PFSK-1 (cell line): ENCODE measurements at regions not wholly inside any gene's neighbourhood (a gene's known extent, or its start where the extent isn't known, plus 50 kb on each side); places are given as distances from the start of the nearest gene placed in this dataset.

Experiments used
- FOXP2 ChIP-seq: optimal IDR thresholded peaks from 2 replicates; pipeline ENCODE3; 2011; ENCODE audit warnings: borderline replicate concordance, control low read depth, inconsistent platforms; ENCODE audit not compliant: insufficient read depth; ENCODE audit errors: extremely low read length, extremely low read depth
- POLR2AphosphoS5 ChIP-seq: IDR thresholded peaks from 2 replicates; pipeline ENCODE4 v1.6.1; 2012; ENCODE audit warnings: low read depth, mild to moderate bottlenecking, control low read depth, low read length, moderate library complexity
- REST ChIP-seq, 2 experiments: IDR thresholded peaks; 2 replicates each; pipeline versions ENCODE4 v1.6.1 to v1.8.0; 2011 to 2012; ENCODE audit warnings: low read depth in 2 of 2, low read length in 2 of 2, control low read depth in 1 of 2, inconsistent platforms in 1 of 2, mild to moderate bottlenecking in 1 of 2, moderate library complexity in 1 of 2; ENCODE audit not compliant: insufficient read depth in 1 of 2
- SIN3A ChIP-seq: IDR thresholded peaks from 2 replicates; pipeline ENCODE4 v1.6.1; 2012; ENCODE audit warnings: mild to moderate bottlenecking, low read length, moderate library complexity, borderline replicate concordance; ENCODE audit not compliant: insufficient read depth
- TAF1 ChIP-seq: IDR thresholded peaks from 2 replicates; pipeline ENCODE4 v1.6.1; 2012; ENCODE audit warnings: low read length, control low read depth, borderline replicate concordance; ENCODE audit not compliant: insufficient read depth

DNA sequence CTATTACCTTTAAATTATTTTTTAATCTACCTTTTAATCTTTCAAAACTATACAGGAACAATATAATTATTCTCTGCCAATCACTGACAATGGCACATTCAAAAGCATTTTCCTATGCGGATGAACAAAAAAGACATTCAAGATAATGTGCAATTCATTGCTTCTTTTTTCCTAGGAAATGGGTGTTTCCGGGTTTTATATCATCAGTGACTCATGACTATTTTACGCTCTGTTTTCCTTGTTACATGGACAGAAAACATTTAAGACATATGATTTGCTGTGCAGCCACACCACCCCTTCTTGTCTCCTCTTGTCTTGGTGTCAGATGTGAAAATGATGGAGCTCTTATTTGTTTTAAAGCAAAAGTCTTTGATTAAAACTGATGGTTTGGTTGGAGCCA, 184.7 kb upstream of the LINC00305 start:
- TF ChIP-seq REST (IDR thresholded peaks at IDR 0.05; ENCODE audit: insufficient read depth in 1 of 2, low read depth in 2 of 2, low read length in 2 of 2) (no peak), POLR2AphosphoS5 (no peak), FOXP2 (no peak), SIN3A (no peak), TAF1 (no peak)

- TF ChIP-seq FOXP2, result no peak
- no peak for TF ChIP-seq POLR2AphosphoS5
- TF ChIP-seq REST (IDR thresholded peaks at IDR 0.05; ENCODE audit: insufficient read depth in 1 of 2, low read depth in 2 of 2, low read length in 2 of 2), result no peak
- TF ChIP-seq SIN3A, result no peak
- TF ChIP-seq TAF1, result no peak
Measured at GRCh38 chr18:64332835-64333234, 183.9 kb upstream of the LINC00305 start.

GRCh38 chr18:64331419-64331818, 182.5 kb upstream of the LINC00305 start:
- no peak for TF ChIP-seq POLR2AphosphoS5
- no peak for TF ChIP-seq FOXP2
- no peak for TF ChIP-seq REST (IDR thresholded peaks at IDR 0.05; ENCODE audit: insufficient read depth in 1 of 2, low read depth in 2 of 2, low read length in 2 of 2)
- no peak for TF ChIP-seq SIN3A
- TF ChIP-seq TAF1, result no peak

- TF ChIP-seq SIN3A, result no peak
- TF ChIP-seq REST (IDR thresholded peaks at IDR 0.05; ENCODE audit: insufficient read depth in 1 of 2, low read depth in 2 of 2, low read length in 2 of 2), result no peak
- no peak for TF ChIP-seq TAF1
- TF ChIP-seq FOXP2, result no peak
- TF ChIP-seq POLR2AphosphoS5, result no peak
Measured at GRCh38 chr18:64330931-64331330, 182.0 kb upstream of the LINC00305 start.

GRCh38 chr18:64330161-64330560, 181.3 kb upstream of the LINC00305 start:
- TF ChIP-seq REST (IDR thresholded peaks at IDR 0.05; ENCODE audit: insufficient read depth in 1 of 2, low read depth in 2 of 2, low read length in 2 of 2), result no peak
- no peak for TF ChIP-seq POLR2AphosphoS5
- TF ChIP-seq TAF1, result no peak
- TF ChIP-seq SIN3A, result no peak
- TF ChIP-seq FOXP2, result no peak
